ENCODE measurements at regions not wholly inside any gene's neighbourhood (a gene's known extent, or its start where the extent isn't known, plus 50 kb on each side); places are given as distances from the start of the nearest gene placed in this dataset.

DNA sequence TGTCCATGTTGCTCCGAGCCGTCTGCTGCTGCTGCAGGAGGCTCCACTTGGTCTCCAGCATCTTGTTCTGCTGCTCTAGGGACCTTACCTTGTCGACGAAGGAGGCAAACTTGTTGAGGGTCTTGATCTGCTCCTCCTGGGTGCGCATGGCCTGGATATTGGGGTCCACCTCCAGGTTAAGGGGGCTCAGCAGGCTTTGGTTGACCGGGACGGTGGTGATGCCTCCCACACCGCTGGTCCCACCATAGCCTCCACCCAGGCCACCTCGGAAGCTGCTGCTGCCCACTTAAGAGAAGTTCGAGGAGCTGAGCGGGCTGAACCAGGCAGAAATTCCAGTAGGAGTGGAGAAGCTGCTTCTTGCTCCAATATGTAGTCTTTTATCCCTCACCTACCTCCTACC, 180.7 kb upstream of the SYNPR start:
- no peak for TF ChIP-seq JUN (CRISPR knock-in tag; IDR thresholded peaks at IDR 0.05)
- TF ChIP-seq, protein P1, sequence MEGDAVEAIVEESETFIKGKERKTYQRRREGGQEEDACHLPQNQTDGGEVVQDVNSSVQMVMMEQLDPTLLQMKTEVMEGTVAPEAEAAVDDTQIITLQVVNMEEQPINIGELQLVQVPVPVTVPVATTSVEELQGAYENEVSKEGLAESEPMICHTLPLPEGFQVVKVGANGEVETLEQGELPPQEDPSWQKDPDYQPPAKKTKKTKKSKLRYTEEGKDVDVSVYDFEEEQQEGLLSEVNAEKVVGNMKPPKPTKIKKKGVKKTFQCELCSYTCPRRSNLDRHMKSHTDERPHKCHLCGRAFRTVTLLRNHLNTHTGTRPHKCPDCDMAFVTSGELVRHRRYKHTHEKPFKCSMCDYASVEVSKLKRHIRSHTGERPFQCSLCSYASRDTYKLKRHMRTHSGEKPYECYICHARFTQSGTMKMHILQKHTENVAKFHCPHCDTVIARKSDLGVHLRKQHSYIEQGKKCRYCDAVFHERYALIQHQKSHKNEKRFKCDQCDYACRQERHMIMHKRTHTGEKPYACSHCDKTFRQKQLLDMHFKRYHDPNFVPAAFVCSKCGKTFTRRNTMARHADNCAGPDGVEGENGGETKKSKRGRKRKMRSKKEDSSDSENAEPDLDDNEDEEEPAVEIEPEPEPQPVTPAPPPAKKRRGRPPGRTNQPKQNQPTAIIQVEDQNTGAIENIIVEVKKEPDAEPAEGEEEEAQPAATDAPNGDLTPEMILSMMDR (IDR thresholded peaks at IDR 0.05), result no peak
- TF ChIP-seq, protein P2, sequence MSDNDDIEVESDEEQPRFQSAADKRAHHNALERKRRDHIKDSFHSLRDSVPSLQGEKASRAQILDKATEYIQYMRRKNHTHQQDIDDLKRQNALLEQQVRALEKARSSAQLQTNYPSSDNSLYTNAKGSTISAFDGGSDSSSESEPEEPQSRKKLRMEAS (CRISPR knock-in tag; IDR thresholded peaks at IDR 0.05), result no peak
- no peak for TF ChIP-seq ATF1 (CRISPR knock-in tag; IDR thresholded peaks at IDR 0.05)
- TF ChIP-seq ZNF138 (CRISPR knock-in tag; conservative IDR thresholded peaks at IDR 0.05), result no peak
- TF ChIP-seq, protein P3, sequence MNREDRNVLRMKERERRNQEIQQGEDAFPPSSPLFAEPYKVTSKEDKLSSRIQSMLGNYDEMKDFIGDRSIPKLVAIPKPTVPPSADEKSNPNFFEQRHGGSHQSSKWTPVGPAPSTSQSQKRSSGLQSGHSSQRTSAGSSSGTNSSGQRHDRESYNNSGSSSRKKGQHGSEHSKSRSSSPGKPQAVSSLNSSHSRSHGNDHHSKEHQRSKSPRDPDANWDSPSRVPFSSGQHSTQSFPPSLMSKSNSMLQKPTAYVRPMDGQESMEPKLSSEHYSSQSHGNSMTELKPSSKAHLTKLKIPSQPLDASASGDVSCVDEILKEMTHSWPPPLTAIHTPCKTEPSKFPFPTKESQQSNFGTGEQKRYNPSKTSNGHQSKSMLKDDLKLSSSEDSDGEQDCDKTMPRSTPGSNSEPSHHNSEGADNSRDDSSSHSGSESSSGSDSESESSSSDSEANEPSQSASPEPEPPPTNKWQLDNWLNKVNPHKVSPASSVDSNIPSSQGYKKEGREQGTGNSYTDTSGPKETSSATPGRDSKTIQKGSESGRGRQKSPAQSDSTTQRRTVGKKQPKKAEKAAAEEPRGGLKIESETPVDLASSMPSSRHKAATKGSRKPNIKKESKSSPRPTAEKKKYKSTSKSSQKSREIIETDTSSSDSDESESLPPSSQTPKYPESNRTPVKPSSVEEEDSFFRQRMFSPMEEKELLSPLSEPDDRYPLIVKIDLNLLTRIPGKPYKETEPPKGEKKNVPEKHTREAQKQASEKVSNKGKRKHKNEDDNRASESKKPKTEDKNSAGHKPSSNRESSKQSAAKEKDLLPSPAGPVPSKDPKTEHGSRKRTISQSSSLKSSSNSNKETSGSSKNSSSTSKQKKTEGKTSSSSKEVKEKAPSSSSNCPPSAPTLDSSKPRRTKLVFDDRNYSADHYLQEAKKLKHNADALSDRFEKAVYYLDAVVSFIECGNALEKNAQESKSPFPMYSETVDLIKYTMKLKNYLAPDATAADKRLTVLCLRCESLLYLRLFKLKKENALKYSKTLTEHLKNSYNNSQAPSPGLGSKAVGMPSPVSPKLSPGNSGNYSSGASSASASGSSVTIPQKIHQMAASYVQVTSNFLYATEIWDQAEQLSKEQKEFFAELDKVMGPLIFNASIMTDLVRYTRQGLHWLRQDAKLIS (CRISPR knock-in tag; IDR thresholded peaks at IDR 0.05; ENCODE audit: borderline replicate concordance), result no peak
- TF ChIP-seq RORB (CRISPR knock-in tag; IDR thresholded peaks at IDR 0.05), result no peak
